Fibroblast of skin of abdomen (primary cell): ENCODE measurements at regions not wholly inside any gene's neighbourhood (a gene's known extent, or its start where the extent isn't known, plus 50 kb on each side); places are given as distances from the start of the nearest gene placed in this dataset.

ENCODE experiments used
- DNase-seq: peaks from one replicate; pipeline ENCODE4 v3.0.0-alpha.2; 2013

DNA sequence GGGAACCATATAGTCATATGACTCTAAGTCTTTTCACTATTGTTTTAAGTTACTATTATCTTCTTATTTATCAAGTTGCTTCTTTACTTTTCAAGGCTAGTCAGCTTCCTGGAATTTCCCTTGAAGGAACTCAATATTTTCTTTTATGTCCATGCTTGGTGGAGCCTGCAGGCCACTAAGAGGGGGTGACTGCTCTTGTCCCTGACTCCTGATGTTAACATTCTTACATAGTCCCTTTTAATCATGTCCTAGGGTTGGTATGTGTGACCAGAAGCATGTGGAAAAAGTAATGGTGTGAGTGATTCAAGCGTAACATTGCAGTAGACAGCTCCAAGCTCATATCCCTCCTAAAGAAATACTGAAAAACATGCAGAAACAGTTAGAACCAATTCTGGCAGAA, 1536.2 kb upstream of the CDH9 start:
- no peak for DNase-seq

DNA sequence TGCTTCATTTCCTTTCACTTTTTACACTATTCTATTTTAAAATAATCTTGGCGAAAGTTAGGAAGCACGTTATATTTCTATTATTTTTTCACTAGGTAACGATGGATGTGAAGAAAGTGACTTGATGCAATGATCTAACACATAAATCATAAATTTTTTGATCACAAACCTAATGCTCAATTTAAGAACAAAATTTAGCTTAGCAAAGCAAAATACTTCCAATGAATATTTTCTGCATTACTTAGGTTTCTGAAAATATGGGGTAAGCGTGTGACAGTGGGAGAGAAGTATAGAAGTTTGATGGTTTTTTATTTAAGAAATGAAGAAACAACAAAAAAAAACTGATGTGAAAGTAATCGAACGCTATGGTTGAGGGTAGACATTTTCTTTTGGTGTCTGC, 1528.7 kb upstream of the CDH9 start:
- DNase-seq, result no peak

DNA sequence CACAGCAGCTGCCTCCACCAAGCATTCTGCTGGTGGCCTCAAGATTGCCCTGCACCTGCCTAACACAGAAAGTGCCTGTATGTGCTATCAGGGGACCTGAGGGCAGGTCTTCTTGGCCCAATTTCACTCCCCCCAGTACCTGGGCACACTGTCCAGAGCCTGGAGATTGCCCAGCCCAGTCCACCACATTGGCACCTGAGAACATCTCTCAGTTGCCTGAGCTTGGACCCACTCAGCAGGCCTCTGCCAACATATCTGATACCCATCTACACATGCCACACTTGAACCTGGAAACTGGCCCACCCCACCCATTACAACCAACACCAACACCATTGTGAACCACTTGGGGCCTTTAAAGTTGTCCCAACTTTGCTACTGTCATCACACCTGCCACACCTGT, 1523.1 kb upstream of the CDH9 start:
- no peak for DNase-seq

DNA sequence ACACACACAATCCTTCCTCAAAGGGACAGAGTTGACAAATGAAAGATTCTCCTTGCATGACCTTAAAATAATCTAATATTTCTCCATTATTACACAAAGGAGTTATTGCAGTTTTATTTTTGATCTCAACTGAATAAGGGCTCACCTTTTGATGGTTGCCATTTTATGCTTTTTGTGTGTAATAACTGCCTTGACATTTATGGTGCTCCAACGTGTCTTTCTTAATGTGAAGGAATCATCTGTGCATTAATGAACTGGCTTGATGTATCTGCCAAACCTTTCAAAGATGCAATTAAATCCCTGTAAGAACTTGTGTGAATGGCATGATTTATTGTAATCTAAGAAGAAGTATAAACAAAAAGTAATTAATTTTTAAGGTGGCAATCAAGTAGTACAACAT, 1519.8 kb upstream of the CDH9 start:
- DNase-seq, result no peak

DNA sequence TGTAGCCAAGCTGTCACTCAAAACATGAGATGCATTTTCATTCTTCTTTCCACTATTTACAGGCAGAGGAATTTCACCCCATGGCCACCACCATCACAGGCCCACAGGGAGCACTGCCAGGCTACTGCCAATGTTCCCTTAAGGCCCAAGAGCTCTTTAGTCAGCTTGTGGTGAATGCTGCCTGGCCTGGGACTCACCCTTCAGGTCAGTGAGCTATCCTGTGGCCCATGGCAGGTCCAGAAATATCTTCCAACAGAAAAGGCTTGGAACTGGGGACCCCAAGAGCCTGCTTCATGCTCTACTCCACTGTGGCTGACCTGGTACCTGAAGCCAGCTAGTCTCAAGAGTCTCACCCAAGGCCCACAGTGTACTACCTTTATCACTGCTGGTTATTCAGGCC, 1518.7 kb upstream of the CDH9 start:
- no peak for DNase-seq

DNA sequence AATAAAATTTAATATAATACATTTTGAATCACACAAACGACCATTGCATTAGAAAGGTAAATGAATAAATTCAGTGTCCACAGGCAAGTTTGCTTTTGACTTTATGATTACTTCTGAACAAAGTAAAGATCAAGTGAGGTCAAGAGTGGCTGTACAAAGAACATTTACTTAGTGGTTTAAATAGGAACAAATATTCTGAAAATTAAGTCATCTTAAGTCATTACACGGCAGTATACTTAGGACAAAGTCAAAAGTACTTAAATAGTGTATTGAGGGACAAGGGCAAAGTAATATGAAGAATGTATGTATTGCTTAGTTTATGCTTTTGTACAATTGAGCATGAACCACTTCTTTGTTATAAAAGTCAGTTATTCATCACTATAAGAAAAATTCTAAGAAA, 1511.2 kb upstream of the CDH9 start:
- DNase-seq, result no peak

DNA sequence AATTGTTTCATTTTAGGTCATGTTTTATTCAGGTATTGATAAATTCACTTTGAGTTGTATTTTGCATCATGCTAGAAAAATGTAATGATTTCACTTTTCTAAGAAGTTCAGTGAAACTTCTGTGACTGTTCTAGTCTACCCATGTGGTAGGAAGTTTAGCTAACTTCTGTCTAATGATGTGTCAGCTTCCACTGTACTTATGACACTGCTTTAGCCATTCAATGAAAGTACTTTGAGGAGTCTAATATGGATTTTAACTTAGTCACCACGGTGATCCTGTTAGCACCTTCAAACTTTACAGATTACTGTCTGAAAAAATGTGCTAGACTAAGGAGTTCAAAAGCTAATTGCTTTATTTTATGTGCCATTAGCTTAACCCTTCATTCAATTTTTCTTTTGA, 1510.5 kb upstream of the CDH9 start:
- peak; percentile 39 for DNase-seq

DNA sequence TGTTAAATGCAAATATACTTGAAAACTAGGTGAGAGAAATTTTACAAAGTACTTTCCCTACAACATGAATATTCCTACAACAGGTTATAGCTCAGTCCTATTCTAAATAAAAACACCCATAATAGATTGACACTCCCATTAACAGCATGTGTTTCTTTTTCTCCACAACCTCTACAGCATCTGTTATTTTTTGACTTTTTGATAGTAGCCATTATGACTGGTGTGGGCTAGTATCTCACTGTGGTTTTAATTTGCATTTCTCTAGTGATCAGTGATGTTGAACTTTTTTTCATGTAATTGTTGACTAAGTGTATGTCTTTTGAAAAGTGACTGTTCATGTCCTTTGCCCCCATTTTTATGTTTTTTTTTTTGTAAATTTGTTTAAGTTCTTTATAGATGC, 1506.1 kb upstream of the CDH9 start:
- DNase-seq, result no peak

DNA sequence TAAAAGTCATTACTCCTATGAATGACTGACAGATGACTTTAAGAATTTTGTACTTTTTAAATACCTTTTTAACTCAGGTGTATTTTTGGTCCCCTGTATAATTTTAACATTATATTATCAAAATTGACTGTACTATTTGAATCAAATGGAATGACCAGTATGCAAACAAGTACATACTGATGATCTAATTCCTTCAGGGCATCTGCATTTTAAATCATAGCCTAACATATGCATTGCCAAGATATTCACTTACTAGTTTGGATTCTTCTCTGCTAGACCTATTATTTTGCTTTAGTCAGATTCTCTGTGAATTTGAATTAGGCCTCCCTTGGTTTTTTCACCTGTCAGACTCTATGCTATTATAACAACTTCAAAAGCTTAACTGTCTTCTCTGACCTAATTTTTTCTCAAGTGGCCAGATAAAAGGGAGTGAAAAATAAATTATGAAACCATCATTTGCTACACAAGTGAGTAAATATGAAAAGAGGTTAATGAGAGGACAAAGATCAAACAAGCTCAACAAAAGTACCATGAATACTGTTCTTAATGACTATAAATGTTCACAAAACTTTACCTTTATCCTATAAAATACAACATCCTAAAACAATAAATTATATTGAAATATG, 1505.2 kb upstream of the CDH9 start:
- no peak for DNase-seq

DNA sequence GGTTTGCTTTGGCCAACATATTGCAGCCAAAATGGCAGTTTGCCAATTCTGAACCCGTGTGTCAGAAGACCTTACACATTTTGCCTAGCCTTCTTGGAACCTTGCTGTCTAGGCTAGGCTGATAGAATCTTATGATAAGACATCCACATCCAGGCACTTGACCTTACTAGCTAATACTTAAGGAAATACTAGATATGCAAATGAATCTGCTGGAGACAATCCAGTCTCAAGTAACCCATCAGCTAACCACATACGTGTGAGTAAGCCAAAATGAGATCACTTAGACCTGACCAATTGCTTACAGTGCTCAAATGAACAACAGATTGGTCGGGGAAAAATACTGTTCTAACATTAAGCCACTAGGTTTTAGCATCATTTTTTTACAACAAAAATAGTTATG, 1504.6 kb upstream of the CDH9 start:
- DNase-seq, result peak; percentile 92

DNA sequence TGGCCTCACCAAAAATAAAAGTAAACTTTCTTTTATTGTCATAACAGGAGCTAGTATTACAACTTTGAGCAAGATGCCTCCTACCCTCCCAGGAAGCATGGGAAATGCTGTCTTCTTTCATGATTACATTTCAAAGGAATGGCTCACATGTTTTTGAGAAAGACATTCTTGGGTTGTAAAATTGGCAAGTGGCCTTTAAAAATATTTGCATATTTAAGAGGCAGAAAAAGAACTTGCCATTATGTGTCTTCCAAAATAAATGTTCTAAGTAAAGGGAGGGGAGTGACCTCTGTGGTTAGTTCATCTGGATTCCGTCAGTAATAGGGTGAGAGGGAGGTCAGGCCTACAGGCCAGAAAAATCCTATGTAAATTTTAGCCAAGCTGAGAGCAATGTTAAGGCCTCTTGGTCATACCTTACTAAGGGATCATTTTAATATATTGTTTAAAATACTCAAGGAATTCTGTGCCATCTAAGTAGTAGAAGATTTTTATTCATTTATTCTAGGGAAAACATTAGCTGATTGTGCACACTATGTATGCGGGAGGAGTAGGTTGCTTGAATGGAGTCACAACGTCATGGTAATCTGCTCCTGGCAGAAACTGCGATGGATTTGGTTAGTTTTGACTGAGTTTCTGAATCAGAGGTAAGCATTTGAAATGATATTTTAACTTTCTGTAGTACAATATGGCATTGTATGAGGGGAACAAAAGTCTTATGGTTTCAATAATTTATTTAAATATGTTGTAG, 1485.7 kb upstream of the CDH9 start:
- peak; percentile 95 for DNase-seq

DNA sequence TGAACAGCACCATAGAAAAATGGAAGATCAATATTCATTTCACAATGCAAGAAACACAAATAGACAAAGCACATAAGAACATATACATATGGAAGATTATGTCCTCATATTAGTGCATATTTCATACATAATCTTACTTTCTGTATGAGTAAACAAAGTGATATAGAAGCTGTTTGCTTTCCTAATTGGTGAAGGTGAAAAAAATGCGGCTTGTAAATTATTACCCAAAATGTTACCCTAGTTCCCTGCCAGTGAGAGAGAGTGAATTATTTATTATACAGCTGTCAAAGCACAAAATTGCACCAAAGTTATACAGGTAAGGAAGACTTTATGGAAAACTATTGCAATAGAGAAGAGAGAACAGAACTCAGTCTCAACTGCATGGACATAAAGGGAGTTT, 1485.0 kb upstream of the CDH9 start:
- no peak for DNase-seq

DNA sequence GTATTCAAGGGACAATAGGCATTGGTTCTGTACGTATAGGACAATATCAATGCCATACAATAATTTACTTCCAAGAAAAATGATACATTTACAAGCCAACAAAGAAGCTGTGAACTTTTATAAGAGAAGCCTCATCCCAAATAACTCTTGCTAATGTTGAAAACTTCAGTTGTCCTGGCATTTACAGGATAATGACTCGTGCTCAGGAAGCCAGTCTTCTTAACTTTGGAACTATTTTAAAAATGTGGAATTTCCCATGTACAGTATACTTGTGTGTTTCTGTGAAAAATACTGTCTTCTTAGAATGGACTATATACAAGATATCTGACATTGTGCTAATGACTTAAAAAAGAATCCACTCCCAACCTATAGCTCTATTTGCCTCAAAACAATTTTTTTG, 1479.3 kb upstream of the CDH9 start:
- DNase-seq, result peak; percentile 72

DNA sequence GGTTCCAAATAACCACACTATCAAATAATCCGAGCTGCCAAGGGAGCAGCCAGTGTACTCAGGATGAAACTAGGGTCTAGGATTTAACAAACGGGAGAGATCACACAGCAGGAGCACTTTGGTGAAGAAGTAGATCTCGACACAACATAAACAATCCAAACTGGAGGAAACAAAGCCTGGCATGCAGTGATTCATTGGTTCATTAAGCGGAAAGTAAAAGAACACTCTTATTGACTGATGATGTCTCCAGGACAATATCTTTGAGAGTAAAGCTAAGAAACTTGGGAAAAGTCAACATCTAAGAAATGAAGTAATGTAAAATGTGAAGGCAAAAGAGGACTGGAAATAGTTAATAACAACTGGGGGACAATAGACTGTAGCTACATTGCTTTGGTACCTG, 1478.3 kb upstream of the CDH9 start:
- DNase-seq, result no peak

DNA sequence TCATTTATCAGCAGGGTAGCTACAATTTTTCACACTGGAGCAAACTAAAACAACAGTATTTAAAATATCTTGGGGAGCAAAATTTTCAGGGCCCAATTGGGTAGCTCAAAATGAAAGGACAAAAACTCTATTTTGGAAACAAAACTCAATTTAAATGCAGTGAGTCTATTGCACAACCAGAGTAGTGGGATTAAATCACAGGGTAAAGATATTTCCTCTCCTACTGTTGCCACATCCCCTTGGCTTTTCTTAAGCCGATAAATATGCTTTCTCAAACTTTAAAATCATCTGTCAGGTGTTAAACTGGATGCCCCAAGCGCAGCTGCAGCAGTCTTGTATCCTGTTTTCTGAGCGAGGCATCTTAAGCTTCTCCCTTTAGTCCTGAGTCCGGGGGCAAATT, 1474.3 kb upstream of the CDH9 start:
- DNase-seq, result no peak

DNA sequence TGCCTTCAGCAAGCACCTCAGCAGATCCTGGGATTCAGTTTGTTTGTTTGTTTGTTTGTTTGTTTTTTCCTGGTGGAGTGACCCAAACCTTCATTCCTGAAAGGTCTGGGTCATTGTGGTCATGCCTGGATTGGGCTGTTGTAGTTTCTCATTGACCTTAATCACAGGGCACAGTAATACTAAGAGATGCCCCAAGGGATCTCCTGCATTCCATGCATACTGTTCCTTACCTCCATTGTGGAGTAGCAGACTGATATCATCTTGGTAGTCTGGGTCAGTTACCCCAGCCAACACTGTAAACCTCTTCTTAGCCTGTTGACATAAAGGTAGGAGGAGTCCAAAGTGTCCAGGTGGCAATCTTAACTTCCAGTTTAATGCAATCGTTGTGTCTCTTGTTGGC, 1466.7 kb upstream of the CDH9 start:
- DNase-seq, result no peak

DNA sequence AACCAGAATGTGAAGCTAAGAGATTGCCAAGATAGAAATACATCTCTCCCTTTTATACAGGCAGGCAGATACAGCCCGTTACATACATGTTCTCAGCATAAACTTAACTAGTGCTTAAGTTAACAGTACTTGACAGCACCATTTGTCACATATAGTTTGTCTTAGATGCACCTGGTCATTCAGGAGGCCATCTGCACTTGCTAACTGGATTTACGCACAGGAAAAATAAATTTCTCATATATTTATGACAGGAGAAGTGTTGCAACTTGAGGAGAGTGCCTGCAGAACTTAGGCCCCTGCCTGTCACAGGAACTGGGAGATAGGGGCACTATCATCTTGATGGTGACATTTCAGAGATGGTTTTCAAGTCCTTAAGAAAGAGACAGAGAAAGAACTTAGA, 1462.1 kb upstream of the CDH9 start:
- no peak for DNase-seq

DNA sequence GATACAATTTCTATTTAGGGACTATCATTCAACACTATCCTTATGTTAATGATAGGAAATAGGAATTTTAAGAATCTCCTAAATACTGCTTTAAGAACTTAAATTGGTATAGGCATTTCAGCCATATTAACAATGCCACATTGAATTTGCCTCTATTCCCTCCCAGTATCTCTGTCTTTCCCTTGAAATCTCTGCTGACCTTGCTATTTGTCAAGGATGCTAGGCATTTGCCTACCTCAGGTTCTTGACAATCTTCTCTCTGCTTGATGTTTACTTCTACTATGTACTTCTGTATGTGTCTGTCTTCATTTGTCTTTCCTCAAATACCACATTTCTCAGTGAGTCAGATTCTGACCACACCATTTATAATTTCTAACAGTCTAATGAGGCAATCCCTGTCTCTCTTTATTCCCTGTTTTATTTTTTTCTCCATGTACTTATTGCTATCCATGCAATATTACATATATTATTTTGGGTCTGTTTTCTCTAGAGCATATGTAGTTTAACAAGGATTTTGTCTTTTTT, 1461.4 kb upstream of the CDH9 start:
- DNase-seq, result peak; percentile 68

DNA sequence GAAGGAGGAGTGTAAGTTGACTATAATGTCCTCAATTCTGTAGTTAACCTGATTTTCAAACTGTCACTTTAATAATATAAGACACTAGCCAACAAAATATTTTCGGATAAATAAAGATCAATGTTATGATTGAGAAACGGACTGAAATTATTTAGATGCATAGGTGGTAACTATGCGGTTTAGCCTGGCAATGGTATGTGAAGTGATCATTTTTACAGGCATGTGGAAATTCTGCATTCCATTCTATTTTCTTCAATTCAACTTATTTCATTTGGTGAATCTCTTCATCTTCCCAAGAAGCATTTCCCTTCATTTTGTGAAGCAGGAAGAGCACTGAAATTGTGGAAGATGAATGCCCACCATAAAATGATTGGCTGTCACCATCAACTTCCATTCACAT, 1457.5 kb upstream of the CDH9 start:
- no peak for DNase-seq

DNA sequence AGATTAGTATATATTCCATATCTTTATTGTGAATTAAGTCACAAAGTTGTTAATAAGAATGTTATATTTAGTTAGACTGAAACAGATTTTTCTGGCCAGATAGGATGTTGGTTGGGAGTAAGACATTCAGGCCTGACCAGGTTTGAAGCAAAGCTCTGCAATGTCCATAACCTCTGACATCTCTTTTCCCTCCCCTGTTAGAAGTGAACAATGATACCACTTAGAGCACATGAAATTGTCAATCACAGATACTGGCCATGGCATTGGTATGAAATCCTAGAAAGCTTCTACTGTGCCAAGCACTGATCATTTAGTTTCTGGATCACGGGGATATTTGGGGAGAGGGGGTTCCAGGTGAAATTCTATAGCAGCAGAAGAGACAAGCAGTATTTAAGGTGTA, 1455.1 kb upstream of the CDH9 start:
- no peak for DNase-seq

DNA sequence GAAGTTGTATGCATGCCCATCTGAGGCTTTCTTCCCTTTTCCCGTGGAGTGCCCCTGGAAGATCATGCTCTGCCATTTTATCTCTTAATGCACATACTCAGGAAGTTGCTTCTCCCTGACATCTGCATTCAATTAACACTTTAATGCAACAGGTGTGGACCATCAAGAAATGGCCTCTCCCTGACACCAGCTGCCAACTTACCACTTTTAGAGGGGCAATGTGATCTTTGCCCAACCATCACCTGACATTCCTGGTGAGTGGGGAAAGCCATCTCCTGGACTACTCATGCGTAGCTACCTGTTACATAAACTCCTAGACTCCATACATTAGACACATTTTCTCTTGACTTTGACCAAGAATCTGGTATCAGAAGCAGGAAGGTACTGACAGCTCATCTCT, 1450.4 kb upstream of the CDH9 start:
- no peak for DNase-seq

DNA sequence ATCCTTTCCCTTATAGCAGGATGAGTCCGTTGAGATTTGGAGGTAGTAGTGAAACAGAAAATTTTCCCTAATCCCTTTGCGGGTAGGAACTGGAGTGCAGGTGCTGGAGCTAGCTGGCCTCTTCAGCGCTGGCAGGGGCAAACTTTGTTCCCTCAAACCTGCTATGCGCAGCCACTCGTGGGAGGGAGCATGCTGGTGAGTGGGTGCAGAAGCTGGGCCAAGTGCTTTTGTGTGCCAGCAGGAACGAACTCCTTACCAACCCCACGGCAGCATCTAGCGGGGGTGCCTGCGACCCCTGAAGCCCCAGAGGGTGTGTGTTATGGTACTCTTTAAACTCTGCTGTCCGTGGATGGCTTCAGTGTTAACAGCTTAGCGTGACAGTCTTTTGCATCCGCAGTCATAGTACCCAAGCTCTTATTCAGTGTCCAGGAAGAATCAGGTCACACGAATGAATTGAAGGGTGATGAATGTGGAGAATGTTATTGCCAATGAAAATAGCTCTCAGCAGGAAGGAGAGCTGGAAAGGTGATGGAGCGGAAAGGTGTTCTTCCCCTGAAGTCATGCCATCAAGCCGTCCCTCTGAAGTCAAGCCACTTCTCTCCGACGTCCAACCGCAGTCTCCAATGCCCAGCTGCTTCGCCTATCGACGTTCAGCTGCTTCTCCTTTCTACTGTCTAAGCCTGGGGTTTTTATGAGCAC, 1445.1 kb upstream of the CDH9 start:
- DNase-seq, result no peak

DNA sequence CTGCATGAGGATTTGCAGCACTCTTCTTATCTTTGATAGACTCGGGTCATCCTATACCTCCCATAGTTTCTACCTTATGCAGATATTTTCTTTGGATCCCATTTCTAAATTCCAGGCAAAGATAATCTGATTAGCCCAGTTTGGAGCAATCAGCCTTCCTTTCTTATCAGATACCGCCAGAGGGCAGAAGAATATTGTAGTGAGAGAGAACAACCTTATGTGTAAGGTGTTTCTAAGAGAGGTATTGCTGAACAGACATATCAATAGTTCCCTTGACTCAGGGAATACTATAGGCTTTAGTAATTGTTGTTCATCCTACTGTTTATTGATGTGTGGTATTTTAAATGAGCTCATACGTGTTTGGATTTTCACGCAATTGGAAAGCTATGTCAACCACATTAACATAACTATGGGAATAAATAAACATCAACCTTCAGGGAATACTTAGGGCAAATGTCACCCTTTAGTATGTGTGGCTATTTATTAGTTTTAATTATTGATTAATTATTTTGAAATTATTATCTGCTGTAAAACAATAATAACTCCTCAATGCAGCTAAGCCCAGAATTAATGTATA, 1435.2 kb upstream of the CDH9 start:
- DNase-seq, result peak; percentile 5

DNA sequence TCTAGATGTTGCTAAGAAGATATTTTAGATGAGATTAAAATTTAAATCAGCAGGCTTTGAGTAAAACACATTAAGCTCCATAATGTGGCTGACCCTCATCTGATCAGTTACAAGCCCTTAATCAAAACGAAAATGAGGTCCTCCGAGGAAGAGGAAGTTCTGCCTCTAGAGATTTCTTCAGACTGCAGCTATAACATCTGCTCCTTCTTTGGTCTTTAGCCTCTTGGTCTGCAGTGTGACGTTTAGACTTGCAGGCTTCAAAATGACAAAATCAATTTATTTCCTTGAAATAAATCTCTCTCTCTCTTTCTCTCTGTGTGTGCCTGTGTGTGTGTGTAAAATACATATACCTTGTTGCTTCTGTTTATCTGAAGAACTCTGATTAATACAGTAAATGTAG, 1429.8 kb upstream of the CDH9 start:
- peak; percentile 4 for DNase-seq
